ENCODE measurements at regions not wholly inside any gene's neighbourhood (a gene's known extent, or its start where the extent isn't known, plus 50 kb on each side); places are given as distances from the start of the nearest gene placed in this dataset.

DNA sequence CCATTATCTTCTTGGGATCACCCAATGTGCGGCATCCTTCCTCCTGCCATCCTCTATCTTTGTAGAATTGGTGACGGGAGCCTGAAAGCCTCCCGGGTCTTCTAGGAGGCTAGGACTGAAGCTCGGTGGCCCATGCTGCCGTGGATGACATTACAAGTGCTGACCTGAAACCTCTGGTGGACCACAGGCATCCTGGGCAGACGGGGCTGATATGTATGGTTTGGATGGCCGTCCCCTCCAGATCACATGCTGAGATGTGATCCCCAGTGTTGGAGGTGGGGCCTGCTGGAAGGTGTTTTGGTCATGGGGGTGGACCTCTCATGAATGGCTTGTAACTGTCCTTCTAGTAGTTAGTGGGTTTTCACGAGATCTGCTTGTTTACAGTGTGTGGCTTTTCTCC is 1525.8 kb downstream of the BRD1 start:
- TF ChIP-seq YY1 (IDR thresholded peaks at IDR 0.05; ENCODE audit: extremely low read depth, insufficient replicate concordance, low read depth, low read length) (no peak), SRF (IDR thresholded peaks at IDR 0.05; ENCODE audit: low read depth) (no peak)
- TF ChIP-seq, protein P1, sequence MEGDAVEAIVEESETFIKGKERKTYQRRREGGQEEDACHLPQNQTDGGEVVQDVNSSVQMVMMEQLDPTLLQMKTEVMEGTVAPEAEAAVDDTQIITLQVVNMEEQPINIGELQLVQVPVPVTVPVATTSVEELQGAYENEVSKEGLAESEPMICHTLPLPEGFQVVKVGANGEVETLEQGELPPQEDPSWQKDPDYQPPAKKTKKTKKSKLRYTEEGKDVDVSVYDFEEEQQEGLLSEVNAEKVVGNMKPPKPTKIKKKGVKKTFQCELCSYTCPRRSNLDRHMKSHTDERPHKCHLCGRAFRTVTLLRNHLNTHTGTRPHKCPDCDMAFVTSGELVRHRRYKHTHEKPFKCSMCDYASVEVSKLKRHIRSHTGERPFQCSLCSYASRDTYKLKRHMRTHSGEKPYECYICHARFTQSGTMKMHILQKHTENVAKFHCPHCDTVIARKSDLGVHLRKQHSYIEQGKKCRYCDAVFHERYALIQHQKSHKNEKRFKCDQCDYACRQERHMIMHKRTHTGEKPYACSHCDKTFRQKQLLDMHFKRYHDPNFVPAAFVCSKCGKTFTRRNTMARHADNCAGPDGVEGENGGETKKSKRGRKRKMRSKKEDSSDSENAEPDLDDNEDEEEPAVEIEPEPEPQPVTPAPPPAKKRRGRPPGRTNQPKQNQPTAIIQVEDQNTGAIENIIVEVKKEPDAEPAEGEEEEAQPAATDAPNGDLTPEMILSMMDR (IDR thresholded peaks at IDR 0.05 in 2 of 3, conservative IDR thresholded peaks at IDR 0.05 in 1 of 3; ENCODE audit: borderline replicate concordance in 1 of 3, insufficient read depth in 1 of 3, low read depth in 2 of 3, low read length in 2 of 3): no peak
